Right atrium auricular region (tissue), 2 donors: ENCODE measurements at regions not wholly inside any gene's neighbourhood (a gene's known extent, or its start where the extent isn't known, plus 50 kb on each side); places are given as distances from the start of the nearest gene placed in this dataset.

Experiments
- DNase-seq: peaks from one replicate; pipeline ENCODE4 v3.0.0-alpha.2; 2019; ENCODE audit warnings: low spot score
- H3K27ac ChIP-seq, 2 donors: fragments of 200-600 bp; sonication (generic); 1 replicate in 1 of 2; 2 replicates in 1 of 2; pipeline ENCODE4 v1.5.1; 2016 to 2019
- H3K27me3 ChIP-seq, 2 donors: fragments of 200-600 bp; sonication (generic); one replicate each; pipeline versions ENCODE4 v1.5.1 to v1.6.0; 2017 to 2019
- H3K36me3 ChIP-seq: fragments of 200-600 bp; sonication (generic); one replicate; pipeline ENCODE4 v1.5.1; 2016
- H3K4me1 ChIP-seq, 2 donors: fragments of 200-600 bp; sonication (generic); one replicate each; pipeline versions ENCODE4 v1.5.1 to v1.6.0; 2017 to 2019
- H3K4me3 ChIP-seq, 2 donors: fragments of 200-600 bp; sonication (generic); 1 replicate in 1 of 2; 2 replicates in 1 of 2; pipeline ENCODE4 v1.5.1; 2017 to 2019; ENCODE audit warnings: mild to moderate bottlenecking in 1 of 2, moderate library complexity in 1 of 2
- H3K9me3 ChIP-seq, 2 donors: fragments of 200-600 bp; sonication (generic); one replicate each; pipeline ENCODE4 v1.5.1; 2019
- TF ChIP-seq, protein P1 (sequence below), 2 donors: fragments of 200-600 bp; sonication (generic); IDR thresholded peaks; one replicate each; pipeline ENCODE4 v1.5.1; 2019; ENCODE audit warnings: antibody characterized with exemption in 2 of 2

DNA sequence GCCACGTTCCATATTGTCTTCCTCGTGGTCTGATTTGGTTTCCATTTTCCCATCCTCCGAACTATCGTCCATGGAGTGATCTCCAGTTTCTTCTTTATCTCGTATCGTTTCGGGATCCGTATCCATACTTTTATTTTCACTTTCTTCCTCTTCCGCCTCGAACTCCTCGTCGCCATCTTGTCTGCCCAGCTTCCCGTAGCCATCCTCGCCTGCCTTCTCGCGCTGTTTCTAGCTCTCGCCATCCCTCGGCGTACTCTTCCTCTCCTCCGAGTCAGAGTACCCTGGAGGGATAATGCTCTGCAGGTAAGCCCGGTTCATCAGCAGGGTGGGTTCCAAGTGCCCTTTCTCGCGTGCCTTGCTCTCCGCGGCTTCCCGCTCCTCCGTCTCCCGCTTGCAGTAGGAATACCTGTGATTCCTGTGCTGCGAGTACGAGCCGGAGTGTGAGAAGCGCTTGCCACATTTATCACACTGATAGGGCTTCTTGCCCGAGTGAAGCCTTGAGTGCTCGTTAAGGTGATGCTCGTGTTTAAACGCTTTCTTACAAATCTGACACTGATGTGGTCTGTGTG, 134.5 kb upstream of the TAPT1 start:
- Histone ChIP-seq H3K4me3 (no peak overlapping the region), H3K36me3 (no peaks in the 10 kb centered on the region), H3K9me3 (no peaks in the 10 kb centered on the region), H3K4me1 (no peaks in the 10 kb centered on the region), H3K27me3 (no peaks in the 10 kb centered on the region), H3K27ac (no peak overlapping the region)
- no peak for DNase-seq
- TF ChIP-seq, protein P1, sequence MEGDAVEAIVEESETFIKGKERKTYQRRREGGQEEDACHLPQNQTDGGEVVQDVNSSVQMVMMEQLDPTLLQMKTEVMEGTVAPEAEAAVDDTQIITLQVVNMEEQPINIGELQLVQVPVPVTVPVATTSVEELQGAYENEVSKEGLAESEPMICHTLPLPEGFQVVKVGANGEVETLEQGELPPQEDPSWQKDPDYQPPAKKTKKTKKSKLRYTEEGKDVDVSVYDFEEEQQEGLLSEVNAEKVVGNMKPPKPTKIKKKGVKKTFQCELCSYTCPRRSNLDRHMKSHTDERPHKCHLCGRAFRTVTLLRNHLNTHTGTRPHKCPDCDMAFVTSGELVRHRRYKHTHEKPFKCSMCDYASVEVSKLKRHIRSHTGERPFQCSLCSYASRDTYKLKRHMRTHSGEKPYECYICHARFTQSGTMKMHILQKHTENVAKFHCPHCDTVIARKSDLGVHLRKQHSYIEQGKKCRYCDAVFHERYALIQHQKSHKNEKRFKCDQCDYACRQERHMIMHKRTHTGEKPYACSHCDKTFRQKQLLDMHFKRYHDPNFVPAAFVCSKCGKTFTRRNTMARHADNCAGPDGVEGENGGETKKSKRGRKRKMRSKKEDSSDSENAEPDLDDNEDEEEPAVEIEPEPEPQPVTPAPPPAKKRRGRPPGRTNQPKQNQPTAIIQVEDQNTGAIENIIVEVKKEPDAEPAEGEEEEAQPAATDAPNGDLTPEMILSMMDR (IDR thresholded peaks at IDR 0.05): no peak

DNA sequence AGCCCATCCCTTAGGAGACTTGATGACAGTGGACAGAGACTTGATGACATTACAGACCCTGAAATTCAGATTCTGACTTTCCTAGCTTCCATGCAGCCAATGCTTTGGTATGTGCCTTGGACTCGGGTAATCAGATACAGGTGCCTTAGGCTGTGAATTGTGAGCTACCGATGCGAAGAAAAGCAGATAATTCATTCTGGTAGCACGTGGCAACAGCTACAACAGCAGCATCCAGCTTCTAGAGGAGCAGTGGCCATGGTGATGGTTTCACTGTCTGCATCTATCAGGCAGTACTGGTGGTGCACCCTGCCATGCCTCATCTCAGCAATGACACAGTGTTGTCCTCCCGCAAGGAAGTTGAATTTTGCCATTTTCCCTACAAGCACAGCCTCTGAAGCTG, 126.9 kb upstream of the TAPT1 start:
- H3K4me3 ChIP-seq: no peak overlapping the region
- DNase-seq: no peak
- H3K27me3 ChIP-seq: no peaks in the 10 kb centered on the region
- no peaks in the 10 kb centered on the region for H3K9me3 ChIP-seq
- H3K27ac ChIP-seq: no peak overlapping the region
- no peaks in the 10 kb centered on the region for H3K4me1 ChIP-seq
- no peaks in the 10 kb centered on the region for H3K36me3 ChIP-seq
- TF ChIP-seq, protein P1 (IDR thresholded peaks at IDR 0.05): no peak

DNA sequence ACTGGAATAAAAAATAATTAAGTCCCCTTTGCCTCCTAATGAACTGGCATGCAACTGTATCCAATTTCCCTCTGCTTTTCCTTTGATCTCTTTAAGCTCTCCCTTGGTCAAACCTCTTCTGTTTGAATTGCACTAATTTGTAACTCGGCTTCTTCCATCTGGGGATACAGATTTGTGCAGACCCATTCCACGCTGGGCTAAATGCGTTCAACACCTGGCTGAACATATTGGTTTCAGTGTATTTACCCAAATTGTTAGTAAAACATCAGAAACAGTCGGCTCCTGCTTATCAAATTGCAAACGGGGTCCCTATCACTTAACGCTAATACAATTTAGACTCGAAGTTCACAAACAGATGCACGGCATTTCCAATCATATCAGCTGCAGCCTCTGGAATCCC, 124.9 kb upstream of the TAPT1 start:
- TF ChIP-seq, protein P1 (IDR thresholded peaks at IDR 0.05): no peak
- DNase-seq: no peak
- H3K27ac ChIP-seq: no peak overlapping the region
- no peak overlapping the region for H3K4me3 ChIP-seq
- H3K4me1 ChIP-seq: no peaks in the 10 kb centered on the region
- H3K9me3 ChIP-seq: no peaks in the 10 kb centered on the region
- no peaks in the 10 kb centered on the region for H3K36me3 ChIP-seq
- H3K27me3 ChIP-seq: no peaks in the 10 kb centered on the region

DNA sequence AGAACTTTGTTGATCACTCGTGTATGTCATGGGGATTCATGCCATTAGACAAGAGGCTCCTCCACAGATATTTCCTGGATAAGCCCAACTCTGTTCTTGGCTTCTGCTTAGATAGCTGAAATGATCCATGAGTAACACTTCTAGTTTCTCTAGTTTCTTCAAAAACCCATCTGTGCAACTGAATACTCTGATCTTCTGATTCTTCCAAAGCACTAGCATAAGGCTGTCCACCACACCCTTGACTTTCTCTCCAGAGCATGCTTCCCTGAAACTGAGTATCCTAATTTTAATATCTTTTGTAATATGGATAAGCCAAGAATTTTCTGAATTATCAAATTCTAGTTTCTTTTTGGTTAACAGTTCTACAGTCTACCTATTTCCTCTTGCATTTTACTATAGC, 118.6 kb upstream of the TAPT1 start:
- no peak for DNase-seq
- Histone ChIP-seq H3K27me3 (no peaks in the 10 kb centered on the region), H3K36me3 (no peaks in the 10 kb centered on the region), H3K4me1 (no peaks in the 10 kb centered on the region), H3K4me3 (no peak overlapping the region), H3K27ac (no peak overlapping the region), H3K9me3 (no peaks in the 10 kb centered on the region)
- TF ChIP-seq, protein P1 (IDR thresholded peaks at IDR 0.05): no peak

DNA sequence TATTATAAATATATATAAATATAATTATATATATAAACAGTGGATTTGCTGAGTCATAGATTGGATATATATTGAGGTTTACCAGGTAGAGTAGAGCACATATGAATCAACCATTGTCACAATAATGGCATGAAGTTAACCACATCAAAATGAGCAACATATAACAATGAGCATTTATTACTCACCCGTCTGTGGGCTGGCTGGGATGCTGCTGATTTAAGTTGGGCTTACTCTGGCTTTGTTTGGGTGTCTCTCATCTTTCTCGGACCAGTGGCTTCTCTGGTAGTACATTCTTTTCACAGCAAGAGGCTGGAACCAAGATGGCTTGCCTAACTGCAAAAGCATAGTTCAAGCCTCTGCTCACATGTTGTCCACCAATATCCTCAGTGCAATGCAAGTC, 111.7 kb upstream of the TAPT1 start:
- Histone ChIP-seq H3K4me1 (no peaks in the 10 kb centered on the region), H3K27ac (no peak overlapping the region), H3K9me3 (no peaks in the 10 kb centered on the region), H3K4me3 (no peak overlapping the region), H3K36me3 (no peaks in the 10 kb centered on the region), H3K27me3 (no peaks in the 10 kb centered on the region)
- TF ChIP-seq, protein P1 (IDR thresholded peaks at IDR 0.05): no peak
- DNase-seq: no peak

DNA sequence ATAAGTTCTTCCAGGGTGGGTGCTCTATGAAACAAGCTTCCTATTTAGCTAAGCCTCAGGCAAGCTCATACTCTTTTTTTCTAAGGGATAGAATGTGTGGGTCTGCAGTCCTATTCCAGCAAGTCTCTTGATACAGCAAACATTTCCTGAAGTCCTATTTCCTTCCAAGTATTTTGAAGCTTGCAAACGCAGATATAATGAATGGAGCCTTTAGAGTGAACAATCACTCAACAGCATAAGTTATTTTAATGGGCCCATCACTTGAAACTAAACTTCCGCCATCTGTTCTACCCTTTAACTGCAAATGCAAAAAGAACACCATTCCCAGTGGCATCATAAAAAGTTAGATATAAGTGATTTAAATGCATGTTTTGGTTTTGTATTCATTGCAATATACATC, 108.3 kb upstream of the TAPT1 start:
- TF ChIP-seq, protein P1 (IDR thresholded peaks at IDR 0.05): no peak
- Histone ChIP-seq H3K9me3 (no peaks in the 10 kb centered on the region), H3K27me3 (no peaks in the 10 kb centered on the region), H3K4me1 (no peaks in the 10 kb centered on the region), H3K36me3 (no peaks in the 10 kb centered on the region), H3K4me3 (no peak overlapping the region), H3K27ac (no peak overlapping the region)
- no peak for DNase-seq
